ENCODE measurements at regions not wholly inside any gene's neighbourhood (a gene's known extent, or its start where the extent isn't known, plus 50 kb on each side); places are given as distances from the start of the nearest gene placed in this dataset.

- intact Hi-C loops (cut with DNase I) = no loop called here
- H3K9me3 ChIP-seq = no peaks in the 10 kb centered on the region
- TF ChIP-seq CTCF (IDR thresholded peaks at IDR 0.05) = no peak
- no peak for DNase-seq (ENCODE audit: low spot score in 2 of 2)
- no peak overlapping the region for H3K27ac ChIP-seq
- H3K4me3 ChIP-seq = no peak overlapping the region
- H3K4me1 ChIP-seq = no peaks in the 10 kb centered on the region
- H3K36me3 ChIP-seq = no peaks in the 10 kb centered on the region
- H3K27me3 ChIP-seq = no peaks in the 10 kb centered on the region
Measured at GRCh38 chr9:119667163-119667562, 297.9 kb upstream of the BRINP1 start.

- no peak overlapping the region for H3K27ac ChIP-seq
- no peaks in the 10 kb centered on the region for H3K4me1 ChIP-seq
- no peak for DNase-seq (ENCODE audit: low spot score in 2 of 2)
- intact Hi-C loops (cut with DNase I) = no loop called here
- H3K36me3 ChIP-seq = no peaks in the 10 kb centered on the region
- no peak overlapping the region for H3K4me3 ChIP-seq
- TF ChIP-seq CTCF (IDR thresholded peaks at IDR 0.05) = no peak
- H3K27me3 ChIP-seq = no peaks in the 10 kb centered on the region
- H3K9me3 ChIP-seq = no peaks in the 10 kb centered on the region
Measured at GRCh38 chr9:119662329-119662728, 293.1 kb upstream of the BRINP1 start.

GRCh38 chr9:119652931-119653330 lies 283.7 kb upstream of the BRINP1 start:
- H3K36me3 ChIP-seq = no peaks in the 10 kb centered on the region
- no peak overlapping the region for H3K27ac ChIP-seq
- H3K4me3 ChIP-seq = no peak overlapping the region
- no peaks in the 10 kb centered on the region for H3K4me1 ChIP-seq
- no peak for DNase-seq (ENCODE audit: low spot score in 2 of 2)
- no peaks in the 10 kb centered on the region for H3K9me3 ChIP-seq
- no peak for TF ChIP-seq CTCF (IDR thresholded peaks at IDR 0.05)
- H3K27me3 ChIP-seq = no peaks in the 10 kb centered on the region
- intact Hi-C loops (cut with DNase I) = no loop called here

- Histone ChIP-seq H3K27me3 (no peaks in the 10 kb centered on the region), H3K36me3 (no peaks in the 10 kb centered on the region), H3K9me3 (no peaks in the 10 kb centered on the region), H3K27ac (no peak overlapping the region), H3K4me3 (no peak overlapping the region), H3K4me1 (no peaks in the 10 kb centered on the region)
- no peak for TF ChIP-seq CTCF (IDR thresholded peaks at IDR 0.05)
- intact Hi-C loops (cut with DNase I) = no loop called here
- no peak for DNase-seq (ENCODE audit: low spot score in 2 of 2)
Measured at GRCh38 chr9:119649205-119649604, 280.0 kb upstream of the BRINP1 start.

- Histone ChIP-seq H3K9me3 (no peaks in the 10 kb centered on the region), H3K4me1 (no peaks in the 10 kb centered on the region), H3K4me3 (no peak overlapping the region), H3K27me3 (no peaks in the 10 kb centered on the region), H3K27ac (no peak overlapping the region), H3K36me3 (no peaks in the 10 kb centered on the region)
- intact Hi-C loops (cut with DNase I) = no loop called here
- no peak for TF ChIP-seq CTCF (IDR thresholded peaks at IDR 0.05)
- no peak for DNase-seq (ENCODE audit: low spot score in 2 of 2)
Measured at GRCh38 chr9:119639287-119639955, 270.2 kb upstream of the BRINP1 start.

GRCh38 chr9:119634006-119634405 lies 264.8 kb upstream of the BRINP1 start:
- Histone ChIP-seq H3K27ac (no peak overlapping the region), H3K27me3 (no peaks in the 10 kb centered on the region), H3K4me1 (no peaks in the 10 kb centered on the region), H3K36me3 (no peaks in the 10 kb centered on the region), H3K4me3 (no peak overlapping the region), H3K9me3 (no peaks in the 10 kb centered on the region)
- intact Hi-C loops (cut with DNase I) = no loop called here
- TF ChIP-seq CTCF (IDR thresholded peaks at IDR 0.05) = no peak
- no peak for DNase-seq (ENCODE audit: low spot score in 2 of 2)

Data from ascending aorta (tissue), 2 donors.